H4 (cell line): ENCODE measurements at regions not wholly inside any gene's neighbourhood (a gene's known extent, or its start where the extent isn't known, plus 50 kb on each side); places are given as distances from the start of the nearest gene placed in this dataset.
"Not testable (repeated sequence)": the region's sequence is repeated elsewhere in the genome, so short reads cannot be mapped to it uniquely, and the experiment has no call there.

ENCODE experiments used
- DNase-seq: peaks from one replicate; pipeline ENCODE4 v3.0.0-alpha.2; 2015; ENCODE audit warnings: low spot score

DNA sequence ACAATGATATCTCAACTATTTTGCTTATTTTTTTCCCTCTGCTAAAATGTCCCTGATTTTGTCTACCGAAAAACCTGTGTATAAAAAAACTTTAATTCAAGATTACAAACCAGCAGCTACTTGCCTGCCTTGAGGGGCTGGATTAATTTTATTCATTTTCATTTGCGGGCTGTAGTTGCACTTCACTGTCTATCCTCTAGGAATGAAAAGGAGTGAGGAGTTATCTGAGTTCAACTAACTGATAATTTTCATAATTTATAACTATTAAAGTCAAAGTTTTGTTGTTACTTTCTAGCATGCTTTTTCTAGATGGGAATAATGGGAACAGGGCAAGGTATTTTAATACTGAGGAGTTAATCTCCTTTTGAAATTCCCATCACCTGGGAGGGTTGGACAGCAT is 50.3 kb upstream of the AGTPBP1 start:
- not testable (repeated sequence) for DNase-seq

DNA sequence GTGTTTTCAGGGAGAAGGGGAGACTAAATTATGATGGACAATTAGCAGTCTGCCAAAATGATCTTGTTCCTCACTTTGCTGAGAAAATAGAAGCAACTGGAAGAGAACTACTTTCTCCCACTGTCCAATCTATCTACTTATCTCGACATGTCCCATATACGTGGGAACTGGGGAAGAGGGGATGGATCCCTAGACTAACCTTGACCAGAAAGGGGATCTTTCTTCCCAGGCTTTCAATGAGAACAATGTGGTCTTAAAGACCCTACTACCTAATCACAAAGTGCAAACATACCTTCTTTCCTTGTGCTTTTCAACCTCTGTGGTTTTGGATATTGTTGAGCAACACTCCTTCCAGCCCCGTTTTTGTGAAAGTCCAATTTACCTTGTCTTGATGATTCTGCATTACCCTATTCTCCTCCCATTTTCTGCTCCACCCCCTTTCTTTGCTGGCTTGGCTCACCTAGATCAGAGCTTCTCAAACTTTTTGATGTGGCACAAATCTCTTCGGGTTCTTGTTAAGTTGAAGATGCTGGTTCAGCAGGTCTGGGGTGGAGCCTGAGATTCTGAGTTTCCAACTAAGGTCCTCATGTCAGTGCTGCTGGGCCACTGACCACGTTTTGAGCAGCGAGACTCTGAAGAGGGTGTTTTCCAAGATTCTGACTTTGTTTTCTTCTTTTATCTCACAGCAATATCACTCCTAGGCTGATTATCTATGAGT is 61.4 kb upstream of the AGTPBP1 start:
- DNase-seq, result not testable (repeated sequence)

DNA sequence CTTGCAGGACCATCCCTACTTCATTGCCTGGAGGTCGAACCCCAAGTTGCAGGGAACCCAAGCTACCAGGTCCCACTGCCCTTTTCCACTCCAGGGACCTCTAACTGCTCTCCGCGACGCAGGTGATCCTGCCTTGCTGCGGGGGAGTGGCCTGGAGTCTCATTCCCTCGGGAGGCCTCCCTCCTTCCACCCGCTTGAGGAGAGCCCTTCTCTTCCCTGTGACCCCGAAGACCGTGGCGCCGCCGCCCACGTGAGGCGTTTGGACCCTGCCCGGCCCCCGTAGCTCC is 63.0 kb upstream of the AGTPBP1 start:
- not testable (repeated sequence) for DNase-seq

DNA sequence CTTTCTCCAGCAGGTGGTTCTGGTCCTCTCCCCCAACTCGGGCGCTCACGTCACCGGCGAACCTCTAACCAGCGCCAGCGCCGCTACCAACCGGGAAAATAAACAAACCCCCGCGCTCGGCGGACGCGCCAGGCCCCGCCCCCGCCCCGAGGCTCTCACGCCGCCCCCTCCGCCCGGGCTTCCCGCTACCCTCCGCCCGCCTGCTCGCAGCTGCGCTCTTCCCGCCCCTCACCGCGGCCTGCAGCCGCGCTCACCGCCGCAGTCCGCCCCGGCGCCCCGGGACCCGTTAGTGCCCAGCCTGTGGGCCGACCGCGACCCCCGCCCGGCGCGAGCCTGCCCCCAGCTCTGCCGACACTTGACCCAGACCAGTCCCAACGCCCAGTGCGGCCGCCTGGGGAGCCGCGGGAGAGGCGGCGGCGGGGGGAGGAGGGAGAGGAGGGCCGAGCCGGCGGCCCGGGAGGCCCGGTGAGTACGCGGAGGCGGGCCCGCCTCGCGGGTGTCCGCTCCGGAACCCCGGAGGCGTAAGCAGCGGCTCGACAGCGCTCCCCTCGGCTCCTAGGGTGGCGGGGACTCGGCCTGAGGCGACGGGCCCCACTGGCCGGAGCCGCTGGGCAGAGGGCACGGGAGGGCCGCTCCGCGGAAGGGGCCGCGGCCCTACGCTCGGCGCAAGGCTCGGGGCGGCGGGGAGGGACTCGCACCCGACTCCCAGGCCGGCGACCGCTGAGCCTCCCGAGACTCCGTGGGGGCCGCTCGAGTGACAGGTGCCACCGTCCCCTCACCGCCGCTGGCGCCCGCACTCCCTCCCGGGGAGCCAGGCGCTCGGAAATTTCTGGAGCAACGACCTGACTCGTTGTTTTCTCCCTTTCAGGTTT is 63.6 kb upstream of the AGTPBP1 start:
- DNase-seq, result peak; percentile 55

DNA sequence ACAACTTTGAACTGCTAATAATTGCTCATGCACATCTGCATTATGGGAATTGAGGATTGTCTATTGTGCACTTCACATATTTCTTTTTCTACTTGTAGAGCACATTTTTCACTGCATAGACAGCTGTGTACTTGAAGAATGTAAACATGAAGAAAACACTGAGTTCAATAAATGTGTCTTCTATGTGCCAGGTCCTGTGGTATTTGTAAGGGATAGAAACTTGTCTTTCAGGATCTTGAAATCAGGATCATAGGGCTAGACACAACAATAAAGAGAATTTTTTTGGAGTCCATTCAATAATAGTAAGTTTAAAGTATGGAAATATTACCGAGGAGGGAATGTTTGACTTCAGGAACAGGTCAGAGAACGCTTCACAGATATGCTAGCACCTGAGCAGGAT is 66.6 kb upstream of the AGTPBP1 start:
- not testable (repeated sequence) for DNase-seq

DNA sequence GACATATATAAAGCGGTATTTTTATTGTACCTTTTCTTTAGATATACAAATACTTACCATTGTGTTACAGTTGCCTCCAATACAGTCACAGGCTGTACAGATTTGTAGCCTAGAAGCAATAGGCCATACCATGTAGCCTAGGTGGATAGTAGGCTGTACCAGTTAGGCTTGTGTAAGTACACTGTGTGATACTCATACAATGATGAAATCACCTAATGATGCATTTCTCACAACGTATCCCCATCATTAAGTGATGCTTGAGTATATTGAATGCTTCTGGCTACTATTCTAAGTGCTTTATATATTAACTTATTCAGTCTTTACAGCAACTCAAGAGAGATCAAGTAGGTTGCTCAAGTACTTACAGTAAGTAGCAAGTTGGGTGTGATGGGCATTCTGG is 71.6 kb upstream of the AGTPBP1 start:
- DNase-seq, result not testable (repeated sequence)

DNA sequence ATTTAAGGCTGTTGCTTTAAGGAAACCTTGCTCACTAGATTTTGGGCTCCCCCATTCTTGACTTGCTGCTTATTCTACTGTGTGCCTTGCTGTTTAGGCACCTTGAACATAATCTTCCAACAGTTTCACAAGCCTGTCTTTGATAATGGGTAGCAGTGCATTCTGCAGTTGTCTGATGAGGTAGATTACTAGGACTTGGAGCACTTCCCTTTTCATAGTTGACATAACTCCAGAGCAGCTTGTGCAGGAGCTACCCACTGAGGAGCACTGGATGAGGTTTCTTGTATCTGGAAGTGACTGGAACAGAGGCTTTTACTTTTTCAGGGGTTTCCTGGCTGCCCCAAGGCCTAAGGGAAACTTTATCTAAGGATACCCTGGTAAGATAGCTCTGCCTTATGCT is 73.0 kb upstream of the AGTPBP1 start:
- not testable (repeated sequence) for DNase-seq

DNA sequence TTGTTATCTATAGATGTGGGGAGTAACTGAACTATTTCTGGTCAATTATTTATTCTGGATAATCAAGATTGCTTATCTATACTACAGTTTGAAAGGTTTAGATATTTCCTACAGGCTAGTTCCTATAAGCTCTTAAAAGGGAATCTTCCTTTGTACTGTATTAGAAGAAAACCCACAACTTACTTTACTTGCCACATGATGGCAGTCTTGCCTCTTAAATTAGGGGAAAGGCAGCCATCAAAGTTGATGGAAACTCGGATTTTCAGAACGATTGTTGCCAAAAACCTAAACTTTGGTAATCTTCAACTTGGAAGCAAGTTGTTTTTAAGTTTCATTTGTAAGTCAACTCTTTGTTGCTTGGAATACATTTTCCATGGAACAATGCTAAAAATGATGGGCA is 77.2 kb upstream of the AGTPBP1 start:
- peak; percentile 7 for DNase-seq

DNA sequence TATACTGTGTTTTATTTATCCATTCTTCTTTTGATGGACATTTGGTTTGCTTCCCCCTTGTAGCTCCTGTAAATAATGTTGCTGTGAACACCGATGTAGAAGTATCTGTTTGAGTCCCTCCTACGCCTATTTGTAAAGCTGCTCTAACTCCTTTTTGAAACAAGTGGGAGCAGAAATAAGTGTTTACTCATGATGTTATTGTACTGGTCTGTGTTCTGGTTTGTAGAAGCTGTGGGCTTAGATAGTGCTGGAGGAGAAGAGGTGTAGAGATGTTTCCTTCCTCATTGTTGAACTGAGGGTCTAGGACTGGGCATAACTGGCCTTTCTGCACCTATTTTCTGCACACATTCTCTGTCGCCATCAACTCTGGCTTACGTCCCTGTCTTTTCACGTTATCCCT is 78.8 kb upstream of the AGTPBP1 start:
- DNase-seq, result not testable (repeated sequence)

DNA sequence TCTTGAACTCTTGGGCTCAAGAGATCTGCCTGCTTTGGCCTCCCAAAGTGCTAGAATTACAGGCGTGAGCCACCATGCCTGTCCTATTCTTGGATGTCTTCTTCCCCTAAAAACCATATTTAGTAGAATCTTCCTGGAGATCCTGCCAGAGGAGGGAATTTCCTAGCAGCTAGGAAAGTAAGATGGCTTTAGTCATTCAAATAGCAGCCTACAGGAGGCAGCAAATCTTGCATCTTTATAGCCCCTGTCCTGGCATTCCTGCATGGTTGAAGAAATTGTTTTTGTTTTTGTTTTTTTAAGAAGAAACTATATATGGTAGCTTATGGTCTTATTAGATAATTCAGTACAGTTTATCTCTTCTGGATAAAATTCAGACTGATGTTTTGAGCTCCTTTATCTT is 83.2 kb upstream of the AGTPBP1 start:
- not testable (repeated sequence) for DNase-seq

DNA sequence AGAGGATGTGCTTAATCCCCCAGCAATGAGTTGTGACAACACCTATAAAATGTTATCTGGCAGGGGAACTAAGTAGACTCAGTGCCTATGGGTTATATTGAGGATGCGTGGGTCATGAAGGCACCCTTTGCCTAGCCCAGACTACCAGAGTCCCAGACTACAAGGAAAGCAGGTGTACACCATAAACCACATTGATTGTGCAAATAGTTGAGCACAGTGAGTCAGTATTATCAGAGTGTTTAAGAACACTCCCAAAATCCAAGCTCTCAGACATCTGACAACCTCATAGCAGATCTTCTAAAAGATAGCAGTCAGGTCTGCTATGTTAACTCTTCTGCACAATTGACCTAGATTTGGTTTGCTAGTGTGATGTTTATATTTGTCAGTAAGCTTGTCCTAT is 92.8 kb upstream of the AGTPBP1 start:
- DNase-seq, result not testable (repeated sequence)

DNA sequence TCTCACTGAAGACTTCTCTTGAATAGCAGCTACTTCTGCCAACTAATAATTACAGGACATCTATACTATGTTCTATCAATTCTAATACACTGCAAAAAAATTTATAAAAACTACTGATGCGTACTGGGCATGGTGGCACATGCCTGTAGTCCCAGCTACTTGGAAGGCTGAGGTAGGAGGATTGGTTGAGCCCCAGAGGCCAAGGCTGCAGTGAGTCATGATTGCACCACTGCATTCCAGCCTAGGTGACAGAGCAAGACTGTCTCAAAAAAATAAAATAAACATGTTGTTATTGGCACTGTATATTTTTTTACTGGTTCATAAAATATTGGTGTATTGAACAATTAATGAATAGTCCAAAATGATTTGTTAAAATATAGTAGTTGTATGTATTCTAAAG is 97.0 kb upstream of the NAA35 start:
- not testable (repeated sequence) for DNase-seq

DNA sequence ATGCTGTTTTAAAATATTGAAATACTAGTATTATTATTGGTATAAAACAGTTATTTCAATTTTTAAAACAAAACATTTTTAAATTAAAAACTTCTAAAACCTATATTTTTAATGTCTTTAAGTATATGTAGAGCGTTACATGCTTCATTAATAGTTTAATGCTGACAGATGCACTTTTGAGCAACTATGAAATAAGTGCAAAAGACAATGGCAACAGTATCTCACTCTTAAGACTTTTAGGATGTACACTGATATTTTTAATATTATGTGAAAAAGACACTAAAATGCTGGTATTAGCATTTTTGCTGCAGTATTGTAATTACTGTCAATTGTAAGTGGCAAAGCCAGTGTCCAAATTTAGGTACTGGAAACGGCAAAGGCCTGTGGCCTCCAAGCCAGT is 93.2 kb upstream of the NAA35 start:
- DNase-seq, result not testable (repeated sequence)

DNA sequence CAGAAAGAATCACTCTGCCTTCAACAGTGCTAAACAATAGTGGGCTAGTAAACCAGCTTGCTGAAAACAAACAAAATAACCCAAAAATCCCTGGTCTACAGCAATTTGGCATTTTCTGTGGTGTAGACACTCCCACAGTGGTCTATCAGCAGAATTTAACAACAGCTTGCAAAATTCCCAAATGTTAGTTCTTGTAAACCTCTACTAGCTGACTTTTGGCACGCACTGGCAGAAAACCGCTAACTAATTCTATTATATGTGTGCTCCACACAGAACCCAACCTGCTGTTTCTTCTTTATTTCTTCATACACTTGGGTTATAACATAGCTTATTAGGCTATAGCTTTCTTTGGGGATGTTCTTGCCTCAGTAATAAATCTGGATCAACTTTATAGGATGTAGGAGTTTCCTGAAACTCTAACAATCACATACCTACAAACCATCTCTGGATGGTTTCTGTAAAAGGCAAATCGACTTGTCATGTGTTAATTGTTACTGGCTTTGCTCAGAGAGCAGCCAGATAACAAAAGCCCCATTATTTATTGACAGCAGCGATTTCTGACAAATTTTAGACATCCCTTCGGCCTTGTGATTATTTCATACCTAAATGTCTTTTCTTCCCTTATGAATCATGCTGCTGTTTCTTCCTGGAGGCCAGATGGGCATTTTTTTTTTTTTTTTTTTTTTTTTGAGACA is 82.7 kb upstream of the NAA35 start:
- no peak for DNase-seq

DNA sequence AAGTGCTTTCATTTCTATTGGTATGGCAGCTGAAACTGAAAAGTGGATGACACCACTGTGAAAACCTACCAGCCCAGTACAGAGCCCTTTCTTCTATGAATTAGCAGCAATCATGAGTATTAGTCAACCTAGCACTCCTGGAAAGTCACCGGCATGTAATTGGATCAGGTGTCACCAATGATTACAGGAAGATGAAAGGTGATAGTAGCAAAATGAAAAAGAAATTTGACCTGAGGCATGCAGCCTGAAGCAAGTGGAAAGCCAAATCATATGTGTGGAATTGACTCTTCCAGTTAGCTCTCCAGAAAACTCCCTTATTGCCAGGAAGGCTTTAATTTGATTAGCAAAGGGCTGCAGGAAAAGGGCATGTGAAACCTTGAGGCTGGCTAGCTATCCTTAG is 81.2 kb upstream of the NAA35 start:
- no peak for DNase-seq

DNA sequence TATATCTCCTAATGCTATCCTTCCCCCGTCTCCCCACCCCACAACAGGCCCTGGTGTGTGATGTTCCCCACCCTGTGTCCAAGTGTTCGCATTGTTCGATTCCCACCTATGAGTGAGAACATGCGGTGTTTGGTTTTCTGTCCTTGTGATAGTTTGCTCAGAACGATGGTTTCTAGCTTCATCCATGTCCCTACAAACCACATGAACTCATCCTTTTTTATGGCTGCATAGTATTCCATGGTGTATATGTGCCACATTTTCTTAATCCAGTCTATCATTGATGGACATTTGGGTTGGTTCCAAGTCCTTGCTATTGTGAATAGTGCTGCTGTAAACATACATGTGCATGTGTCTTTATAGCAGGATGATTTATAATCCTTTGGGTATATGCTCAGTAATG is 79.1 kb upstream of the NAA35 start:
- not testable (repeated sequence) for DNase-seq

DNA sequence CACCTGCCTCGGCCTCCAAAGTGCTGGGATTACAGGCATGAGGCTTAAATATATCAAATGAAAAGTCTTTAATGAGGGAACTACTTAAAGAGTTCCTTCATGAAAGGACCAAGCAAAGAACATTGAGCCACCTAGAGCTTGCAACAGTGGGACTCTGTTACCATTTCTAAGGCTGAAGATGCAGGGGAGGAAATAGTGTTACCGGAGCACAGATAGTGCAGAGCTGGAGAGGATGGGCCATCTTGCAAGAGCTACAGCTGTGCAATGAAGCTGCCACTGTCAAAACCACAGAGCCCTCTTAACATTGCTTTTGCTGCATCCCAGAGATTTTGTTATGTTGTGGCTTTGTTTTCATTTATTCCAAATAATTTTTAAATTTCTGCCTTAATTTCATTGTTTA is 77.1 kb upstream of the NAA35 start:
- DNase-seq, result no peak

DNA sequence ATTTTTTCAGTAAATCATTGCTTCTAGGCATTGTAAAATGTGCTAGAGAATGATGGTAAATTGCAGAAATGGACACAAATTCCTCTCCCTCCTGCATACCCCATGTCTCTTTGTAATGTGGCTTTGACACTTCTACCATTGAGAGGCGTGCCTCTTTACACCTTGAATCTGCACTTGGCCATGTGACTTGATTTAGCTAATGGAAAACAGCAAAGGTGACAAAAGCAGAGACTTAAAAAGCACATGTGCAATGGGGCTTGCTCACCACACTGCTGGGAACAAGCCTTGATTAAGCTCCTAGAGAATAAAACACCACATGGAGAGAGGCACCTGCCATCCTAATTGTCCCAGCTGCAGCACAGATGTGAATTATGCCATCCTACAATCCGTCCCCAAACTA is 69.9 kb upstream of the NAA35 start:
- DNase-seq, result no peak

DNA sequence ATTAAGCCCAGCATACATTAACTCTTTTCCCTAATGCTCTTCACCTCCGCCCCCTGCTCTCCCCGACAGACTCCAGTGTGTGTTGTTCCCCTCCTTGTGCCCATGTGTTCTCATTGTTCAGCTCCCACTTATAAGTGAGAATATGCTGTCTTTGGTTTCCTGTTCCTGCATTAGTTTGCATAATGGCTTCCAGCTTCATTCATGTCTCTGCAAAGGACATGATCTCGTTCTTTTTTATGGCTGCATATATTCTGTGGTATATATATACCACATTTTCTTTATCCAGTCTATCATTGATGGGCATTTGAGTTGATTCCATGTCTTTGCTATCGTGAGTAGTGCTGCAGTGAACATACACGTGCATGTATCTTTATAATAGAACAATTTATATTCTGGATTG is 69.3 kb upstream of the NAA35 start:
- DNase-seq, result not testable (repeated sequence)

DNA sequence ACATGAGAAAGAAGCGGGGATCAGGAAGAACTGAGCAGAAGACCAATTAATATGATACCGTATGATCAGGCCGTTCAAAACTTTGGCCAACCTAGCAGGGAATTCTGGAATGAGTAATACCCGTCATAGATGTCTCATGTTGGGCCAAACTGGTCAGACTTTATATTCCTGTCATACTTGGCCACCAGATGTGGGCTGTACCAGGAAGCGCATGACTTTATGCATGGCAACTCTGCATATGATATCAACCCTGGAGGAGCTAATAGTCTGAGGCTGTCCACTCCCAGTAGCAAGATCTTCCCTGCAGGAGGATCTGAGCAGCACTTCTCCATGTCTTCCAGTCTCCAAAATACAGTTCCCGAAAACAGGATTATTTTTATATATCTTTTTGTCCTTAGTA is 68.5 kb upstream of the NAA35 start:
- no peak for DNase-seq

DNA sequence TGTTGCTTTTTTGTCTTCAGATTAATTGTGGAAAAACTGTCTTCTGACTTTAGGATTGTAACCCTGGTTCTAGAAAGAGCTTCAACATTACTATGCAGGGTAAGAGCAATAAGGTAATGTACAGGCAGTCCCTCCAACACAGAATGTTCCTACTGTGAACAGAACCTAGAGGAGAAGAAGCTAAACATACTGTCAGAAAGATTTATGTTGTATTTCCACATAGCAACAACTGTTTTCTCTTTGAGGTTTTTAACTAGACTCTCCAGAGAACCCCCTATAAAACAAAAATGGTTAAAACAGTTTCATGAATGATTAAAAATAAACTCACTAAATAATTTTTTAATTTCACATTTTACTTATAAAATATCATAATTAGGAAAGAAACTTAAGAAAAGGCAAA is 64.3 kb upstream of the NAA35 start:
- DNase-seq, result no peak

DNA sequence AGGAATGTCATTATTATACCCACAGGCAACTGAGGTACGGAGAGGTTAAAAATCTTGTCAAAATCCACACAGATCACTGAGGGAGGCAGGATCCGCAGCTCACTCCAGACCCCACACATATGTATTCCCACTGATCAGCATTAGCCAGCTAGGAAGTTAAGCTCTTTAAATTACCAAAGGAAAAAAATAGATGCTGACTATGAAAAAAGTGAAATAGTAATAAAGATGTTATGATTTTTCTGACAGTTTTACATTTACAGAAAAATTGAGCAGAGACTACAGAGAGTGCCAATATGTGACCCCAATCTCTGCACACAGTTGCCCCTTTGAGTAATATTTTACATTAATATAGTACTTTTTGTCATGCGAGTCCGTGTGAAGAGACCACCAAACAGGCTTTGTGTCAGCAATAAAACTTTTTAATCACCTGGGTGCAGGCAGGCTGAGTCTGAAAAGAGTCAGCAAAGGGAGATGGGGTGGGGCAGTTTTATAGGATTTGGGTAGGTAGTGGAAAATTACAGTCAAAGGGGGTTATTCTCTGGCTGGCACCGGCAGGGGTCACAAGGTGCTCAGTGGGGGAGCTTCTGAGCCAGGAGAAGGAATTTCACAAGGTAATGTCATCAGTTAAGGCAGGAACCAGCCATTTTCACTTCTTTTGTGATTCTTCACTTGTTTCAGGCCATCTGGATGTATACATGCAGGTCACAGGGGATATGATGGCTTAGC is 61.9 kb upstream of the NAA35 start:
- DNase-seq, result not testable (repeated sequence)
